Loucy (cell line): ENCODE measurements at regions not wholly inside any gene's neighbourhood (a gene's known extent, or its start where the extent isn't known, plus 50 kb on each side); places are given as distances from the start of the nearest gene placed in this dataset.

Experiments
- CTCF ChIP-seq: fragments of 200-600 bp; sonication (generic); conservative IDR thresholded peaks from 2 replicates; pipeline ENCODE4 v1.5.1; 2014; ENCODE audit warnings: mild to moderate bottlenecking, antibody characterized with exemption, low read length
- EZH2phosphoT487 ChIP-seq: fragments of 200-600 bp; IDR thresholded peaks from 2 replicates; pipeline ENCODE4 v1.6.1; 2018; ENCODE audit warnings: antibody characterized with exemption, mild to moderate bottlenecking, moderate library complexity, borderline replicate concordance

GRCh38 chr3:94887065-94887464 lies 824.2 kb downstream of the NSUN3 start:
- TF ChIP-seq CTCF: no peak
- no peak for TF ChIP-seq EZH2phosphoT487
